ENCODE measurements at regions not wholly inside any gene's neighbourhood (a gene's known extent, or its start where the extent isn't known, plus 50 kb on each side); places are given as distances from the start of the nearest gene placed in this dataset. TPM values are rescaled to one million over a fixed set of nuclear protein-coding genes. Genes with fewer than 3 reads are reported as not detected.

- Histone ChIP-seq H3K4me3 (no peak overlapping the region), H4K20me1 (replicated peaks; ENCODE audit: insufficient read depth) (no peaks in the 10 kb centered on the region), H2AFZ (no peak overlapping the region), H3K9me2 (ENCODE audit: insufficient read depth) (no peaks in the 10 kb centered on the region), H3K79me2 (replicated peaks; ENCODE audit: insufficient read depth) (no peaks in the 10 kb centered on the region), H3K27ac (ENCODE audit: low read depth) (no peak overlapping the region), H3K4me1 (ENCODE audit: insufficient read depth) (no peaks in the 10 kb centered on the region), H3K36me3 (ENCODE audit: insufficient read depth) (no peaks in the 10 kb centered on the region), H3K4me2 (no peak overlapping the region), H3K27me3 (ENCODE audit: insufficient read depth) (no peaks in the 10 kb centered on the region), H3F3A (replicated peaks; ENCODE audit: low read depth) (no peaks in the 10 kb centered on the region)
- H3K9me3 Mint-ChIP-seq = peaks cover 11% of the 10 kb centered on the region; the same call in 2 of the 3 replicates
- no peak for DNase-seq (ENCODE audit: low spot score)
- peaks cover 11% of the 10 kb centered on the region for H3K27me3 Mint-ChIP-seq (ENCODE audit: insufficient read depth, low read depth, poor library complexity)
- H3K4me3 Mint-ChIP-seq = no peak overlapping the region
- TF ChIP-seq ZNF114 (CRISPR knock-in tag; IDR thresholded peaks at IDR 0.05) = no peak
- TF ChIP-seq CTCF (conservative IDR thresholded peaks at IDR 0.05; ENCODE audit: low read depth in 2 of 2) = no peak
- no peak for TF ChIP-seq CREB1 (CRISPR knock-in tag; IDR thresholded peaks at IDR 0.05; ENCODE audit: low read depth)
- TF ChIP-seq POLR2AphosphoS5 (IDR thresholded peaks at IDR 0.05; ENCODE audit: low read depth) = no peak
- TF ChIP-seq ZNF331 (CRISPR knock-in tag; IDR thresholded peaks at IDR 0.05; ENCODE audit: low read depth) = no peak
- TF ChIP-seq NANOG (IDR thresholded peaks at IDR 0.05; ENCODE audit: borderline replicate concordance) = no peak
- no peaks in the 10 kb centered on the region for H3K36me3 Mint-ChIP-seq (ENCODE audit: low read depth)
- no peak for ATAC-seq
- no peak overlapping the region for H3K27ac Mint-ChIP-seq
- no peaks in the 10 kb centered on the region for H3K4me1 Mint-ChIP-seq
Measured at GRCh38 chr4:8921465-8921864, 49.8 kb upstream of the HMX1 start.

Small RNA genes lying in the stretch of these regions (small RNA-seq; reads per million reads assigned to genes)
- gene SNRPCP16 (ENCODE audit: low replicate concordance) = not detected
